ENCODE measurements at regions not wholly inside any gene's neighbourhood (a gene's known extent, or its start where the extent isn't known, plus 50 kb on each side); places are given as distances from the start of the nearest gene placed in this dataset.

GRCh38 chr10:23523251-23523650, 84.4 kb downstream of the OTUD1 start:
- Histone ChIP-seq H3K4me2 (ENCODE audit: insufficient read depth, low read length) (no peak overlapping the region), H3K27me3 (ENCODE audit: insufficient read depth, low read length, poor library complexity) (no peaks in the 10 kb centered on the region), H2AFZ (ENCODE audit: low read depth, low read length) (no peak overlapping the region), H3K9me3 (ENCODE audit: insufficient read depth, low read length, severe bottlenecking) (no peaks in the 10 kb centered on the region), H3K79me2 (ENCODE audit: insufficient read depth, low read length) (no peaks in the 10 kb centered on the region), H3K36me3 (ENCODE audit: insufficient read depth, low read length) (no peaks in the 10 kb centered on the region), H4K20me1 (ENCODE audit: insufficient read depth, low read length) (no peaks in the 10 kb centered on the region), H3K4me1 (ENCODE audit: insufficient read depth, low read length) (no peaks in the 10 kb centered on the region), H3K4me3 (ENCODE audit: low read depth in 1 of 2, low read length in 2 of 2) (no peak overlapping the region), H3K9ac (ENCODE audit: low read depth, low read length) (no peak overlapping the region), H3K27ac (ENCODE audit: low read length) (no peak overlapping the region)
- no peak for TF ChIP-seq CTCF (IDR thresholded peaks at IDR 0.05; ENCODE audit: borderline replicate concordance, extremely low read depth, low read length, poor library complexity, severe bottlenecking)
- TF ChIP-seq EZH2 (IDR thresholded peaks at IDR 0.05; ENCODE audit: borderline replicate concordance, low read depth, low read length, severe bottlenecking): no peak
- no peak for ATAC-seq (ENCODE audit: insufficient read depth, low read depth)
- no peak for DNase-seq

- no peak overlapping the region for H3K4me3 ChIP-seq (ENCODE audit: low read depth in 1 of 2, low read length in 2 of 2)
- no peaks in the 10 kb centered on the region for H3K9me3 ChIP-seq (ENCODE audit: insufficient read depth, low read length, severe bottlenecking)
- H3K9ac ChIP-seq (ENCODE audit: low read depth, low read length): no peak overlapping the region
- TF ChIP-seq EZH2 (IDR thresholded peaks at IDR 0.05; ENCODE audit: borderline replicate concordance, low read depth, low read length, severe bottlenecking) (no peak), CTCF (IDR thresholded peaks at IDR 0.05; ENCODE audit: borderline replicate concordance, extremely low read depth, low read length, poor library complexity, severe bottlenecking) (peak; percentile 28)
- H3K4me1 ChIP-seq (ENCODE audit: insufficient read depth, low read length): no peaks in the 10 kb centered on the region
- no peak overlapping the region for H2AFZ ChIP-seq (ENCODE audit: low read depth, low read length)
- H3K4me2 ChIP-seq (ENCODE audit: insufficient read depth, low read length): no peak overlapping the region
- ATAC-seq (ENCODE audit: insufficient read depth, low read depth) (peak; percentile 49; the same call in 1 of the 3 replicates), DNase-seq (no peak)
- no peaks in the 10 kb centered on the region for H3K79me2 ChIP-seq (ENCODE audit: insufficient read depth, low read length)
- no peak overlapping the region for H3K27ac ChIP-seq (ENCODE audit: low read length)
- no peaks in the 10 kb centered on the region for H3K27me3 ChIP-seq (ENCODE audit: insufficient read depth, low read length, poor library complexity)
- H3K36me3 ChIP-seq (ENCODE audit: insufficient read depth, low read length): no peaks in the 10 kb centered on the region
- no peaks in the 10 kb centered on the region for H4K20me1 ChIP-seq (ENCODE audit: insufficient read depth, low read length)
Observed at GRCh38 chr10:23525406-23525805, 86.5 kb downstream of the OTUD1 start.

- Histone ChIP-seq H3K36me3 (ENCODE audit: insufficient read depth, low read length) (no peaks in the 10 kb centered on the region), H3K27ac (ENCODE audit: low read length) (no peak overlapping the region), H3K4me2 (ENCODE audit: insufficient read depth, low read length) (no peak overlapping the region), H3K9ac (ENCODE audit: low read depth, low read length) (no peak overlapping the region), H3K79me2 (ENCODE audit: insufficient read depth, low read length) (no peaks in the 10 kb centered on the region), H3K4me1 (ENCODE audit: insufficient read depth, low read length) (peaks cover 10% of the 10 kb centered on the region), H3K9me3 (ENCODE audit: insufficient read depth, low read length, severe bottlenecking) (no peaks in the 10 kb centered on the region), H3K27me3 (ENCODE audit: insufficient read depth, low read length, poor library complexity) (no peaks in the 10 kb centered on the region), H2AFZ (ENCODE audit: low read depth, low read length) (no peak overlapping the region), H3K4me3 (ENCODE audit: low read depth in 1 of 2, low read length in 2 of 2) (no peak overlapping the region), H4K20me1 (ENCODE audit: insufficient read depth, low read length) (no peaks in the 10 kb centered on the region)
- no peak for TF ChIP-seq EZH2 (IDR thresholded peaks at IDR 0.05; ENCODE audit: borderline replicate concordance, low read depth, low read length, severe bottlenecking)
- no peak for TF ChIP-seq CTCF (IDR thresholded peaks at IDR 0.05; ENCODE audit: borderline replicate concordance, extremely low read depth, low read length, poor library complexity, severe bottlenecking)
- no peak for DNase-seq
- no peak for ATAC-seq (ENCODE audit: insufficient read depth, low read depth)
Observed at GRCh38 chr10:23528419-23528818, 89.5 kb downstream of the OTUD1 start.

GRCh38 chr10:23529625-23530024, 90.8 kb downstream of the OTUD1 start:
- ATAC-seq (ENCODE audit: insufficient read depth, low read depth): no peak
- H3K27me3 ChIP-seq (ENCODE audit: insufficient read depth, low read length, poor library complexity): no peaks in the 10 kb centered on the region
- H3K36me3 ChIP-seq (ENCODE audit: insufficient read depth, low read length): no peaks in the 10 kb centered on the region
- DNase-seq: no peak
- no peaks in the 10 kb centered on the region for H3K9me3 ChIP-seq (ENCODE audit: insufficient read depth, low read length, severe bottlenecking)
- H2AFZ ChIP-seq (ENCODE audit: low read depth, low read length): no peak overlapping the region
- no peak overlapping the region for H3K4me3 ChIP-seq (ENCODE audit: low read depth in 1 of 2, low read length in 2 of 2)
- H3K4me2 ChIP-seq (ENCODE audit: insufficient read depth, low read length): no peak overlapping the region
- H4K20me1 ChIP-seq (ENCODE audit: insufficient read depth, low read length): no peaks in the 10 kb centered on the region
- no peak overlapping the region for H3K27ac ChIP-seq (ENCODE audit: low read length)
- H3K79me2 ChIP-seq (ENCODE audit: insufficient read depth, low read length): no peaks in the 10 kb centered on the region
- H3K4me1 ChIP-seq (ENCODE audit: insufficient read depth, low read length): peaks cover 17% of the 10 kb centered on the region
- no peak overlapping the region for H3K9ac ChIP-seq (ENCODE audit: low read depth, low read length)
- TF ChIP-seq CTCF (IDR thresholded peaks at IDR 0.05; ENCODE audit: borderline replicate concordance, extremely low read depth, low read length, poor library complexity, severe bottlenecking) (no peak), EZH2 (IDR thresholded peaks at IDR 0.05; ENCODE audit: borderline replicate concordance, low read depth, low read length, severe bottlenecking) (no peak)

All from DND-41 (cell line).